ENCODE measurements at regions not wholly inside any gene's neighbourhood (a gene's known extent, or its start where the extent isn't known, plus 50 kb on each side); places are given as distances from the start of the nearest gene placed in this dataset.

- no peak overlapping the region for H3K27ac ChIP-seq (ENCODE audit: low read length)
- no peaks in the 10 kb centered on the region for H3K36me3 ChIP-seq (ENCODE audit: control insufficient read depth in 2 of 2, insufficient read depth in 2 of 2, low read length in 2 of 2)
- no peaks in the 10 kb centered on the region for H3K27me3 ChIP-seq (ENCODE audit: control insufficient read depth in 1 of 2, insufficient read depth in 2 of 2, low read length in 2 of 2)
- H3K9me3 ChIP-seq (ENCODE audit: control insufficient read depth in 2 of 2, low read length in 2 of 2), result no peaks in the 10 kb centered on the region
- no peak overlapping the region for H3K9ac ChIP-seq (ENCODE audit: low read length in 2 of 2)
- no peak overlapping the region for H3K4me3 ChIP-seq (ENCODE audit: low read length in 2 of 2)
- H3K4me1 ChIP-seq (ENCODE audit: control insufficient read depth, insufficient read depth, low read length), result no peaks in the 10 kb centered on the region
These were observed 367.1 kb downstream of the TTLL7 start for GRCh38 chr1:83631851-83632250.

GRCh38 chr1:83627045-83627444 lies 371.9 kb downstream of the TTLL7 start:
- no peaks in the 10 kb centered on the region for H3K36me3 ChIP-seq (ENCODE audit: control insufficient read depth in 2 of 2, insufficient read depth in 2 of 2, low read length in 2 of 2)
- H3K27me3 ChIP-seq (ENCODE audit: control insufficient read depth in 1 of 2, insufficient read depth in 2 of 2, low read length in 2 of 2), result no peaks in the 10 kb centered on the region
- no peak overlapping the region for H3K4me3 ChIP-seq (ENCODE audit: low read length in 2 of 2)
- no peak overlapping the region for H3K27ac ChIP-seq (ENCODE audit: low read length)
- H3K4me1 ChIP-seq (ENCODE audit: control insufficient read depth, insufficient read depth, low read length), result no peaks in the 10 kb centered on the region
- no peak overlapping the region for H3K9ac ChIP-seq (ENCODE audit: low read length in 2 of 2)
- no peaks in the 10 kb centered on the region for H3K9me3 ChIP-seq (ENCODE audit: control insufficient read depth in 2 of 2, low read length in 2 of 2)

GRCh38 chr1:83626603-83627002 lies 372.3 kb downstream of the TTLL7 start:
- Histone ChIP-seq H3K27ac (ENCODE audit: low read length) (no peak overlapping the region), H3K9ac (ENCODE audit: low read length in 2 of 2) (no peak overlapping the region), H3K9me3 (ENCODE audit: control insufficient read depth in 2 of 2, low read length in 2 of 2) (no peaks in the 10 kb centered on the region), H3K36me3 (ENCODE audit: control insufficient read depth in 2 of 2, insufficient read depth in 2 of 2, low read length in 2 of 2) (no peaks in the 10 kb centered on the region), H3K27me3 (ENCODE audit: control insufficient read depth in 1 of 2, insufficient read depth in 2 of 2, low read length in 2 of 2) (no peaks in the 10 kb centered on the region), H3K4me1 (ENCODE audit: control insufficient read depth, insufficient read depth, low read length) (no peaks in the 10 kb centered on the region), H3K4me3 (ENCODE audit: low read length in 2 of 2) (no peak overlapping the region)

- Histone ChIP-seq H3K36me3 (ENCODE audit: control insufficient read depth in 2 of 2, insufficient read depth in 2 of 2, low read length in 2 of 2) (no peaks in the 10 kb centered on the region), H3K27ac (ENCODE audit: low read length) (no peak overlapping the region), H3K9ac (ENCODE audit: low read length in 2 of 2) (no peak overlapping the region), H3K9me3 (ENCODE audit: control insufficient read depth in 2 of 2, low read length in 2 of 2) (peaks cover 0 to 2% of the 10 kb centered on the region in 2 donors), H3K4me1 (ENCODE audit: control insufficient read depth, insufficient read depth, low read length) (no peaks in the 10 kb centered on the region), H3K27me3 (ENCODE audit: control insufficient read depth in 1 of 2, insufficient read depth in 2 of 2, low read length in 2 of 2) (no peaks in the 10 kb centered on the region), H3K4me3 (ENCODE audit: low read length in 2 of 2) (no peak overlapping the region)
These were observed 373.3 kb downstream of the TTLL7 start for GRCh38 chr1:83625646-83626045.

- Histone ChIP-seq H3K9me3 (ENCODE audit: control insufficient read depth in 2 of 2, low read length in 2 of 2) (peaks cover 0 to 2% of the 10 kb centered on the region in 2 donors), H3K4me3 (ENCODE audit: low read length in 2 of 2) (no peak overlapping the region), H3K9ac (ENCODE audit: low read length in 2 of 2) (no peak overlapping the region), H3K36me3 (ENCODE audit: control insufficient read depth in 2 of 2, insufficient read depth in 2 of 2, low read length in 2 of 2) (no peaks in the 10 kb centered on the region), H3K27ac (ENCODE audit: low read length) (no peak overlapping the region), H3K4me1 (ENCODE audit: control insufficient read depth, insufficient read depth, low read length) (no peaks in the 10 kb centered on the region), H3K27me3 (ENCODE audit: control insufficient read depth in 1 of 2, insufficient read depth in 2 of 2, low read length in 2 of 2) (no peaks in the 10 kb centered on the region)
These were observed 378.9 kb downstream of the TTLL7 start for GRCh38 chr1:83620016-83620415.

- Histone ChIP-seq H3K9ac (ENCODE audit: low read length in 2 of 2) (no peak overlapping the region), H3K9me3 (ENCODE audit: control insufficient read depth in 2 of 2, low read length in 2 of 2) (peaks cover 0 to 2% of the 10 kb centered on the region in 2 donors), H3K4me1 (ENCODE audit: control insufficient read depth, insufficient read depth, low read length) (no peaks in the 10 kb centered on the region), H3K27ac (ENCODE audit: low read length) (no peak overlapping the region), H3K36me3 (ENCODE audit: control insufficient read depth in 2 of 2, insufficient read depth in 2 of 2, low read length in 2 of 2) (no peaks in the 10 kb centered on the region), H3K4me3 (ENCODE audit: low read length in 2 of 2) (no peak overlapping the region), H3K27me3 (ENCODE audit: control insufficient read depth in 1 of 2, insufficient read depth in 2 of 2, low read length in 2 of 2) (no peaks in the 10 kb centered on the region)
These were observed 379.6 kb downstream of the TTLL7 start for GRCh38 chr1:83619170-83619896.

GRCh38 chr1:83617883-83618282 lies 381.0 kb downstream of the TTLL7 start:
- Histone ChIP-seq H3K9me3 (ENCODE audit: control insufficient read depth in 2 of 2, low read length in 2 of 2) (peaks cover 0 to 2% of the 10 kb centered on the region in 2 donors), H3K4me3 (ENCODE audit: low read length in 2 of 2) (no peak overlapping the region), H3K27ac (ENCODE audit: low read length) (no peak overlapping the region), H3K4me1 (ENCODE audit: control insufficient read depth, insufficient read depth, low read length) (no peaks in the 10 kb centered on the region), H3K36me3 (ENCODE audit: control insufficient read depth in 2 of 2, insufficient read depth in 2 of 2, low read length in 2 of 2) (no peaks in the 10 kb centered on the region), H3K27me3 (ENCODE audit: control insufficient read depth in 1 of 2, insufficient read depth in 2 of 2, low read length in 2 of 2) (no peaks in the 10 kb centered on the region), H3K9ac (ENCODE audit: low read length in 2 of 2) (no peak overlapping the region)

GRCh38 chr1:83615370-83615769 lies 383.6 kb downstream of the TTLL7 start:
- no peaks in the 10 kb centered on the region for H3K4me1 ChIP-seq (ENCODE audit: control insufficient read depth, insufficient read depth, low read length)
- H3K4me3 ChIP-seq (ENCODE audit: low read length in 2 of 2), result no peak overlapping the region
- H3K27ac ChIP-seq (ENCODE audit: low read length), result no peak overlapping the region
- no peaks in the 10 kb centered on the region for H3K9me3 ChIP-seq (ENCODE audit: control insufficient read depth in 2 of 2, low read length in 2 of 2)
- no peaks in the 10 kb centered on the region for H3K27me3 ChIP-seq (ENCODE audit: control insufficient read depth in 1 of 2, insufficient read depth in 2 of 2, low read length in 2 of 2)
- H3K36me3 ChIP-seq (ENCODE audit: control insufficient read depth in 2 of 2, insufficient read depth in 2 of 2, low read length in 2 of 2), result no peaks in the 10 kb centered on the region
- no peak overlapping the region for H3K9ac ChIP-seq (ENCODE audit: low read length in 2 of 2)

GRCh38 chr1:83606416-83606955 lies 392.4 kb downstream of the TTLL7 start:
- no peak overlapping the region for H3K27ac ChIP-seq (ENCODE audit: low read length)
- H3K27me3 ChIP-seq (ENCODE audit: control insufficient read depth in 1 of 2, insufficient read depth in 2 of 2, low read length in 2 of 2), result no peaks in the 10 kb centered on the region
- H3K36me3 ChIP-seq (ENCODE audit: control insufficient read depth in 2 of 2, insufficient read depth in 2 of 2, low read length in 2 of 2), result no peaks in the 10 kb centered on the region
- H3K9me3 ChIP-seq (ENCODE audit: control insufficient read depth in 2 of 2, low read length in 2 of 2), result no peaks in the 10 kb centered on the region
- no peaks in the 10 kb centered on the region for H3K4me1 ChIP-seq (ENCODE audit: control insufficient read depth, insufficient read depth, low read length)
- no peak overlapping the region for H3K4me3 ChIP-seq (ENCODE audit: low read length in 2 of 2)
- no peak overlapping the region for H3K9ac ChIP-seq (ENCODE audit: low read length in 2 of 2)

- Histone ChIP-seq H3K36me3 (ENCODE audit: control insufficient read depth in 2 of 2, insufficient read depth in 2 of 2, low read length in 2 of 2) (no peaks in the 10 kb centered on the region), H3K4me3 (ENCODE audit: low read length in 2 of 2) (no peak overlapping the region), H3K4me1 (ENCODE audit: control insufficient read depth, insufficient read depth, low read length) (no peaks in the 10 kb centered on the region), H3K27me3 (ENCODE audit: control insufficient read depth in 1 of 2, insufficient read depth in 2 of 2, low read length in 2 of 2) (no peaks in the 10 kb centered on the region), H3K27ac (ENCODE audit: low read length) (no peak overlapping the region), H3K9ac (ENCODE audit: low read length in 2 of 2) (no peak overlapping the region), H3K9me3 (ENCODE audit: control insufficient read depth in 2 of 2, low read length in 2 of 2) (no peaks in the 10 kb centered on the region)
These were observed 402.6 kb downstream of the TTLL7 start for GRCh38 chr1:83596331-83596730.

- Histone ChIP-seq H3K27me3 (ENCODE audit: control insufficient read depth in 1 of 2, insufficient read depth in 2 of 2, low read length in 2 of 2) (no peaks in the 10 kb centered on the region), H3K27ac (ENCODE audit: low read length) (no peak overlapping the region), H3K4me3 (ENCODE audit: low read length in 2 of 2) (no peak overlapping the region), H3K9me3 (ENCODE audit: control insufficient read depth in 2 of 2, low read length in 2 of 2) (no peaks in the 10 kb centered on the region), H3K9ac (ENCODE audit: low read length in 2 of 2) (no peak overlapping the region), H3K4me1 (ENCODE audit: control insufficient read depth, insufficient read depth, low read length) (no peaks in the 10 kb centered on the region), H3K36me3 (ENCODE audit: control insufficient read depth in 2 of 2, insufficient read depth in 2 of 2, low read length in 2 of 2) (no peaks in the 10 kb centered on the region)
These were observed 405.9 kb downstream of the TTLL7 start for GRCh38 chr1:83593073-83593472.

Data from stomach smooth muscle (tissue), 2 donors.